Mesothelial cell of epicardium (in vitro differentiated cells): ENCODE measurements at regions not wholly inside any gene's neighbourhood (a gene's known extent, or its start where the extent isn't known, plus 50 kb on each side); places are given as distances from the start of the nearest gene placed in this dataset.

Experiments used
- DNase-seq, 2 experiments: peaks; one replicate each; pipeline ENCODE4 v3.0.0; 2021; ENCODE audit warnings: low spot score in 2 of 2; ENCODE audit not compliant: unreplicated experiment in 2 of 2
- H3K27ac Mint-ChIP-seq: 2 replicates; pipeline ENCODE4 v1.8.0; 2021; ENCODE audit warnings: mixed read lengths
- H3K27me3 Mint-ChIP-seq: 2 replicates; pipeline ENCODE4 v1.8.0; 2021; ENCODE audit warnings: low read depth, mixed read lengths
- H3K36me3 Mint-ChIP-seq: 2 replicates; pipeline ENCODE4 v1.8.0; 2021; ENCODE audit warnings: mixed read lengths
- H3K4me1 Mint-ChIP-seq: 2 replicates; pipeline ENCODE4 v1.8.0; 2021; ENCODE audit warnings: mixed read lengths
- H3K4me3 Mint-ChIP-seq: 2 replicates; pipeline ENCODE4 v1.8.0; 2021; ENCODE audit warnings: mild to moderate bottlenecking, moderate library complexity, mixed read lengths
- H3K9me3 Mint-ChIP-seq: 2 replicates; pipeline ENCODE4 v1.8.0; 2021; ENCODE audit warnings: mixed read lengths
- CTCF ChIP-seq: fragments of 200-600 bp; sonication (generic); IDR thresholded peaks from one replicate; pipeline ENCODE4 v1.5.0; 2021; ENCODE audit warnings: antibody characterized with exemption; ENCODE audit not compliant: unreplicated experiment

DNA sequence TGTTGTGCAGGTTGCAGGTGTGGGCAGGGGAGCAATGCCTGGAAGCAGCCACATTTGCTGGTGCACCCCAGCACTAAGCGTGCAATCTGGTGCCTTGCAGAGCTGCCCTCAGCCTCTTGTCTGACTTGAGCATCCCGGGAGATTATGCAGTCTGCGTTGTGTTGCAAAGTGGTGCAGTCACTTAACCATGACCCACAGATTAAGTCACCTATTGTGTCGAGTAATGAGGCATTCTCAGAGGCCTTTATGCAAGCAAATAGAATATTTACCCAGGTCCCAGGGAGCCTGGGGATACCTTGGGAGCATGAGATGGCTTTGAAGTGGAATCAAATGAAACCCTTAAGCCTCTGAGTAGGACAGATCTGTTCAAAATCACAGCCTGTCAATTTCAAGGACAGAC is 529.0 kb downstream of the TYW1 start:
- H3K4me1 Mint-ChIP-seq = no peaks in the 10 kb centered on the region
- no peak for TF ChIP-seq CTCF
- no peak overlapping the region for H3K4me3 Mint-ChIP-seq
- H3K36me3 Mint-ChIP-seq = no peaks in the 10 kb centered on the region
- peaks cover 6% of the 10 kb centered on the region for H3K27me3 Mint-ChIP-seq
- H3K9me3 Mint-ChIP-seq = peaks cover 12% of the 10 kb centered on the region
- no peak for DNase-seq
- no peak overlapping the region for H3K27ac Mint-ChIP-seq

DNA sequence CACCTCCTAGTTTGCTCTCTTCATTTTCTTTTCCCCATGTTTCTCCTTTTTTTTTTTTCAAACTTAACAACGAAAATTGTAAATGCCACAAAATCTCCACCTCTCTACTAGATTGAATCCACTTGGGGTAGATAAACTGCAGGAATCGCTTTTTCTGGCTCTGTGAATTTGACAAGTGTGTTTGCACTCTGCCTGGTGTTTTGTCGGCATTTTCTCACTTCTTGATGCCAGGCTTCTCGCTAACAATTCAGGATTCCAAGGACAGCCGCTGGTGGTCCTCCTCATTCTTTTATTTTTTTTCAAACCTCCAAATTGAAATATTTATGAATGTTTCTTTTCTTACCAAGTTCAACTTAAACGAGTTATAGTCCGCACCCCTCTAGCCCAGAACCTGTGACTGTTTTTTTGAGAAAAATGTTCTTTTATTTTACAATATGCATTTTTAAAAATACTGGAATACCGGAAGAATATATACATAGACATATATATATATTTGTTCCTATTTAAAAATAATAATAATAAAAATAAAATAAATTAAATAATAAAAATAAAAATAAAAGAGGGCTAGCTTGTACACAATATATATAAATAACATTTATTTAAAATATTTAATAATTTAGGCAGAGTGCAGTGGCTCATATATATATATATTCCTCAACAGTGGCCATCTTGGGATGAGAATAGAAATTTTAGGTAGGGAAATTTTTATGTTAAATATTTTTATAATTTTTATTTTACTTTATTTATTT is 538.8 kb downstream of the TYW1 start:
- TF ChIP-seq CTCF = no peak
- Mint-ChIP-seq H3K4me1 (peaks cover 2% of the 10 kb centered on the region), H3K9me3 (peaks cover 14% of the 10 kb centered on the region), H3K36me3 (no peaks in the 10 kb centered on the region), H3K27ac (no peak overlapping the region), H3K27me3 (peaks cover 3% of the 10 kb centered on the region), H3K4me3 (no peak overlapping the region)
- DNase-seq = no peak

DNA sequence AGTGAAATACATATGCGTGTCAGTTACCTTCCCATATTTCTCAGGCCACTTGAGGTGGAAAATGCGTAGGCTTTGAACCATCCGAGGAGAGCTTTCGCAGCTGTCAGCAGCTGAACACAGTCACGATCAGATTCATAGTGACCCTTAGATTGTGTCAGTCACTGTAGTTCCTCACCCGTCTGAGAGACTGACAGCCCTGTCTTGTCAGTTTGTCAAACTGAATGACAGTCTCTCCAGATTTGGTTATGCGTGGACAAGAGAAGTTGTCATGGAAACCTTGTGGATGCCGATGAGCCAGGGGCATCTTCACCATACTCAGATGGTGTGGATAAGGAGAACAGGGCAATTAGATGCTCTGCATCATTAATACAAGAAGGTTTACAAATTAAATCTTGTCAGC is 546.3 kb downstream of the TYW1 start:
- peaks cover 2% of the 10 kb centered on the region for H3K4me1 Mint-ChIP-seq
- no peak for TF ChIP-seq CTCF
- H3K27me3 Mint-ChIP-seq = peaks cover 5% of the 10 kb centered on the region
- no peaks in the 10 kb centered on the region for H3K36me3 Mint-ChIP-seq
- DNase-seq = no peak
- no peaks in the 10 kb centered on the region for H3K9me3 Mint-ChIP-seq
- no peak overlapping the region for H3K27ac Mint-ChIP-seq
- no peak overlapping the region for H3K4me3 Mint-ChIP-seq

- TF ChIP-seq CTCF = no peak
- Mint-ChIP-seq H3K4me3 (no peak overlapping the region), H3K36me3 (no peaks in the 10 kb centered on the region), H3K27me3 (peaks cover 5% of the 10 kb centered on the region), H3K9me3 (peaks cover 4% of the 10 kb centered on the region), H3K27ac (no peak overlapping the region), H3K4me1 (no peaks in the 10 kb centered on the region)
- DNase-seq = no peak
These were observed 550.7 kb downstream of the TYW1 start for GRCh38 chr7:67547183-67547907.

- no peak overlapping the region for H3K4me3 Mint-ChIP-seq
- peaks cover 4% of the 10 kb centered on the region for H3K9me3 Mint-ChIP-seq
- peaks cover 3% of the 10 kb centered on the region for H3K4me1 Mint-ChIP-seq
- no peak overlapping the region for H3K27ac Mint-ChIP-seq
- peaks cover 10% of the 10 kb centered on the region for H3K27me3 Mint-ChIP-seq
- H3K36me3 Mint-ChIP-seq = no peaks in the 10 kb centered on the region
- no peak for DNase-seq
- no peak for TF ChIP-seq CTCF
These were observed 552.5 kb downstream of the TYW1 start for GRCh38 chr7:67549126-67549525.
